Hindlimb muscle (tissue), 1 donor: ENCODE measurements at regions not wholly inside any gene's neighbourhood (a gene's known extent, or its start where the extent isn't known, plus 50 kb on each side); places are given as distances from the start of the nearest gene placed in this dataset.
"Not testable (repeated sequence)": the region's sequence is repeated elsewhere in the genome, so short reads cannot be mapped to it uniquely, and the experiment has no call there.

Experiments used
- DNase-seq: peaks from one replicate; pipeline ENCODE4 v3.0.0-alpha.2; 2013

GRCh38 chr4:43435291-43435690, 542.8 kb downstream of the GRXCR1 start:
- DNase-seq: no peak

- DNase-seq: no peak
Measured at GRCh38 chr4:43452948-43453347, 560.4 kb downstream of the GRXCR1 start.

DNA sequence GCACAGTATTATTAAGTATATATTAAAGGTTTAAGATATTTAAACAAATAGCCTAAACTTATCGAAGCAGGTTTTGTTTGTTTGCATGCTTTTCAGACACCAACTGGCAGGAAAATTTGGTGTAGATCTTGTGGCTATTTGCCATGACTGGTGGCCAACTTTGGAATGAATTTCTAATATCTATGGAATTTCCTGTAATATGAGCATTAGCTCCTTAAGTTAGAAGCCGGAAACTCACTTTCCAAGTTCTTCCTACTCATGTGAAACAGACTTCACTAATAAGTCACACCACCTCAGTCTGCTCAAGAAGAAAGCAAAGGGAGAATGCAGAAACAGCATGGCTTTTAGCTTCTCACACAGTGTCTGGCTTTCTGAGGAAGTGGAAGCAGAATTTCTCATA, 563.9 kb downstream of the GRXCR1 start:
- DNase-seq: no peak

DNA sequence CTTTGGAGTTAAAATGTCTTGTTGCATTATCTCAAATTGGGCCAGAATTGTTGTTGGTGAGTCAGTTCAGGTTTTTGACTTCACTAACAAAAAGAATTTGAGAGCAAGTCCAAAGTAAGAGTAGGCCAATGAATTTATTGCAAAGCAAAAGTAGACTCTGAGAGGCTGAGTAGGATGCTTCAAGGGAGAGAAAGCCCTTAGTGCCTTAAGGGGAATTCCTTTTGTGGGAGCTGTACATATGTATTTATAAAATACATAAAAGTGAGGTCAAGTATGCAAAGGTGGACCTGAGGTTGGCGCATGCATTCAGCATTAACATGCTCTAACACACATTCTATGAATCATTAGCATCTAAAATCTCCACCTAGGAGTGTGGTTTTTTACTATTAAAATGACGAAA, 565.4 kb downstream of the GRXCR1 start:
- no peak for DNase-seq

DNA sequence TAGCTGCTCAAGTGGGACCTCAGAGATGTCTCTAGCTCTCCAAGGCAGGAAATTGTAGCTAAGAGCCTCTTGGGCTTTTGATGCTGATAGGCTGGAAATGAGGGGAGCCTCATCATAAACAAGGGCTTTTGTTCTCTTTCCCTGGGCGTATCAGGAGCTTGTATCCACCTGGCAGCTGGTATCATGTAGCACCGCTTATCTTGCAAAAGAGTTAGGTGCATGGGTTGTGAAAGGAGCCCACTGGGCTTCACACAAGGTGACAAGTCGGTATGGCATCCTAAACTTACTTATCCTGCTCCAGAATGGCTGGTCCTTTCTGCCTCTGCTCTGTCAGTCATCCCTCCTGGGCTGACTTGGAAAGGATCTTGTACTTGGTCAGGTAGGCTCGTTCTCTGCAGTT, 565.8 kb downstream of the GRXCR1 start:
- DNase-seq: no peak

DNA sequence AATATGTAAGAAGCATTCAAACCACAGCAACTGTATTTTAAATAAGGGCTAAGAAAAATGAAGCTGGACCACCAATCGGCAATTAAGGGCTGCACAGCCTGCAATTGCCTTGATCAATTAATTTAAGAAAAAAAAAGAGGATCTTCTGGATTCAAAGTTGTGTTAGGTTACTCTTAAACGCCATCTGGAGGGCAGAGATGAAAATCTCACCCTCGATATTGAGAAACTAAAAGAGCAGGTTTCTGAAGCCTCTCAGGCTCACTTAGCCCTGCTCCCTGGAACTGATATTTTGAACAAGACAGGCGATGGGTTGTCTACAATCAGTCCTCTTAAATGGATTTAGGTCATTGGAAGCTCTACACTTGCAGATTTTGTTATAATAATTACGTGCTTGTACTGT, 579.4 kb downstream of the GRXCR1 start:
- DNase-seq: no peak

GRCh38 chr4:43481526-43481925, 589.0 kb downstream of the GRXCR1 start:
- DNase-seq: no peak

DNA sequence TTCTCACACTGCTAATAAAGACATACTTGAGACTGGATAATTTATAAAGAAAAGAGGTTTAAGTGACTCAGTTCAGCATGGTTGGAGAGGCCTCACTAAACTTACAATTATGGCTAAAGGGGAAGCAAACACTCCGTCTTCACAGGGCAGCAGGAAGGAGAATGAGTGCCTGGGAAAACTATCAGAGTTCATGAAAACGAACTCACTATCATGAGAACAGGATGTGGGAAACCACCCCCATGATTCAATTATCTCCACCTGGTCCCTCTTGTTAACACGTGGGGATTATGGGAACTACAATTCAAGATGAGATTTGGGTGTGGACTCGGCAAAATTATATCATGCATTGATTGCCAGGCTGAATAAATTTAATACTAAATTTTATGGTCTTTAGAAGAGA, 592.7 kb downstream of the GRXCR1 start:
- peak; percentile 1 for DNase-seq

- DNase-seq: no peak
Measured at GRCh38 chr4:43496188-43496587, 603.7 kb downstream of the GRXCR1 start.

DNA sequence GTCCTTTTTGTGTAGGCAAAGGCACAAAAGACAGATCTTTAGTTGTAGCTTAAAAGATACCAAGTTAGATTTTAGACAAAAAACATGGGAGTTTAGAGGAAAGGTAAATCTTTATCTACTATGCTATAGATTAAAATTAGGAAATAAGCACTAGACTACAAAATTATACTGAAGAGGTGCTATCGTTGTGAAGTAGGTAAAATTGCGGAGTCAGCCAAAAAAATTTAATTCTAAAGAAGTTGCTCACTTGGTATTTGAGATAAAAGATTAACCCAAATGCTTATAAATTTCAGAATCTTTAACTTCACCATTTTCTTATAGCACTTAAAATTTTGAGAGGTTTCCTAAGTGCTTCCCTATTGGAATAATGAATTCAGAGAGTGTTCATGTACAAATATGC, 604.1 kb downstream of the GRXCR1 start:
- no peak for DNase-seq

DNA sequence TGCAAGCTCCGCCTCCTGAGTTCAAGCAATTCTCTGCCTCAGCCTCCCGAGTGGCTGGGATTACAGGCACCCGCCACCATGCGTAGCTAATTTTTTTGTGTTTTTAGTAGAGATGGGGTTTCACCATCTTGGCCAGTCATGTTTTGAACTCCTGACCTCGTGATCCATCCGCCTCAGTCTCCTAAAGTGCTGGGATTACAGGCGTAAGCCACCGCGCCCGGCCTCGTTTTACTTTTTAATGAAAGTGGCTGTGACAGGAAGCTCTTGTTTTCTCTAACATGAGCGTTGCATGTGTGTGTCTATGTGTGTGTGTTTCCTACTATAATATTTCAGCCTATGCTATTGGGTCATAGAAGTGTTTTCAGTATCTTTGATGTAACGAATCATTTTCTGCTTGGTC, 613.3 kb downstream of the GRXCR1 start:
- DNase-seq: not testable (repeated sequence)

- no peak for DNase-seq
Measured at GRCh38 chr4:43512253-43512652, 619.7 kb downstream of the GRXCR1 start.

- no peak for DNase-seq
Measured at GRCh38 chr4:43525646-43526045, 633.1 kb downstream of the GRXCR1 start.

GRCh38 chr4:43547561-43547960, 655.0 kb downstream of the GRXCR1 start:
- no peak for DNase-seq

GRCh38 chr4:43550981-43551627, 658.6 kb downstream of the GRXCR1 start:
- DNase-seq: no peak

- DNase-seq: no peak
Measured at GRCh38 chr4:43556262-43556661, 663.7 kb downstream of the GRXCR1 start.

GRCh38 chr4:43560047-43560446, 667.5 kb downstream of the GRXCR1 start:
- no peak for DNase-seq

DNA sequence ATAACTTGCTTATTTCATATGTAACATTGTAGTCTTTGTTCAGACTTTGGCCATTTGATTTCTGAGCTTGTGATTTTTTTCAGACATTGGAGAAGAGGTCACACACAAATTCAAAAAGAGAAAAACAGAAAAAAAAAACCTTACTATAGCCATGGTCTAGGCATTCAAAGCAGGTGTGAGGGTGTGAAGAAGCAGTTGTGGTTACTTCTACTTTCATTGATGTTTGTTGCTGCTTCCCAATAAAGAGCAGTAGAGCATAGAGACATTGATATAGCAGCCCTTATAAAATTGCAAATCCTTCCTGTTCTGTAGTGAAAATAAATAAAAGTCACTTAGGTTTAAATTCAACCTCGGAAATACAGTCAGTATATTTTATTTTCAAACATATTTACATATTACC, 671.6 kb downstream of the GRXCR1 start:
- no peak for DNase-seq

- DNase-seq: no peak
Measured at GRCh38 chr4:43564591-43564990, 672.1 kb downstream of the GRXCR1 start.

DNA sequence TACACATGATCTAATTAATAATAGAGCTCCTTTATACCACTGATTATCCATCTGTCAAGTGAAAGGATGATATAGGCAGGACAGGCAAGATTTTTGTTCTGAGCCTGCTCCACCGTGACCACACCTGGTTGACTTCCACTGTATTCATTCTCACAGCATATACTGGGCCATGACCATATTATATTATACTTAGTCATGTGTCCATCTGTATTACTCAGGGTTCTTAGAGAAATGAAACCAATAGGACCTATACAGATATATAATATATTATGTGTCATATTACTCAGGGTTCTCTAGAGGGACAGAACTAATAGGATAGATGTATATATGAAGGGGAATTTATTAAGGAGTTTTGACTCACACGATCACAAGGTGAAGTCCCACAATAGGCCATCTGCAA, 675.1 kb downstream of the GRXCR1 start:
- no peak for DNase-seq

DNA sequence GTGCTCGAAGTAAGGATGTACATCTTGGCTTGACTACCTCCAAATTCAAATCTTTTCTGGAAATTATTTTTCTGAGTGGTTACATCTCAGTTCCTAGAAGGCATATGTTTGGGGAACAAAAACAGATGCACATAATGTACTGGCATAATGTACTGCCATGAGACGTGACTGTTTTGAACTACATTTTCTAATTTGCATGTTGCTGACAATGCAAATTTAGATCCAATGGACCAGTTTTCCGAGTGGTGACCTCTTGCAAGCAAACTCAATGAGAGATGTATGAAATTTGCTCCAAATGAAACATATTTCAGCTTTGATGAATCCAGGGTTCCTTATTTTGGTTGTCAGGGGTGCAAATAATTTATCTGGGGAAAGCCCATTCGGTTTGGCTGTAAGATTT, 694.3 kb downstream of the GRXCR1 start:
- DNase-seq: no peak

- DNase-seq: no peak
Measured at GRCh38 chr4:43587758-43588157, 695.2 kb downstream of the GRXCR1 start.

GRCh38 chr4:43607400-43607799, 714.9 kb downstream of the GRXCR1 start:
- DNase-seq: no peak

DNA sequence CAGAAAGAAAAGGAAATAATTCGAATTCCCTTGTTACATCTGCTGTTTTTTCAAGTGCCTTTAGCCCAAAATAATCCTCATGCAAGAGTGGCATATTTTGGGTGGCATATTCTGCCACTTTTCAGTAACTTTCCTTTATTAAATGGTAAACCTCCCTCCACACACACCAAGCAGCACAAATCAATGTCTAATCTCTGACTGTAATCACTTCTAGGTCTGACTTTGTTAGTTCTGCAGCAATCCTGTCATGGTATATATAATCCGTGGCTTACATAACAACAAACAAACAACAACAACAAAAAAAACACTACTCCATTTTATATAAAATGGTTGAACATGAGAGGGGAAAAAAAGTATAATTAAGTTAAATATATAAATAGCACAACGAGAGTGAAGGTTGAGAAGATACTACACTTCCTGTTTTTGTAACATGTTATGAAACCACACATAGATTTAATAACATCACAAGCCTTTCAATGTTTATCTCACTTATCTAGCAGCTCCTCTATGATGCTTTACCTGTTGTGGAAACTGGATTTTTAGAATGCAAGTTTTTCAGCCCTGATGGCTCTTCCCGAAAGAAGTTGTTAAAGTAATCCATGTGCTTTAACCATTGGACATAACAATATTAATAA, 715.4 kb downstream of the GRXCR1 start:
- DNase-seq: no peak

DNA sequence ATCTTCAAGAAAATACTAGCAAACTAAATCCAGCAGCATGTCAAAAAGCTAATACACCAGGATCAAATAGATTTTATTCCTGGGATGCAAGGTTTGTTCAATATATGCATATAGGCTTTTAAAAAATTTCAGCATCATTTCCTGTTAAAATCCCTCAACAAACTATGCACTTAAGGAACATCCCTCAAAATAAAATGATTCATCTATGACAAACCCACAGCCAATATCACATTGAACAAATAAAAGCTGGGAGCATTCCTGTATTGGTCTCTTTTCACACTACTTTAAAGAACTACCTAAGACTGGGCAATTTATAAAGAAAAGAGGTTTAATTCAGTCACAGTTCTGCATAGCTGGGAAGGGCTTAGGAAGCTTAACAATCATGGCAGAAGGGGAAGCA, 726.7 kb downstream of the GRXCR1 start:
- DNase-seq: no peak
